ENCODE measurements at regions not wholly inside any gene's neighbourhood (a gene's known extent, or its start where the extent isn't known, plus 50 kb on each side); places are given as distances from the start of the nearest gene placed in this dataset.

DNA sequence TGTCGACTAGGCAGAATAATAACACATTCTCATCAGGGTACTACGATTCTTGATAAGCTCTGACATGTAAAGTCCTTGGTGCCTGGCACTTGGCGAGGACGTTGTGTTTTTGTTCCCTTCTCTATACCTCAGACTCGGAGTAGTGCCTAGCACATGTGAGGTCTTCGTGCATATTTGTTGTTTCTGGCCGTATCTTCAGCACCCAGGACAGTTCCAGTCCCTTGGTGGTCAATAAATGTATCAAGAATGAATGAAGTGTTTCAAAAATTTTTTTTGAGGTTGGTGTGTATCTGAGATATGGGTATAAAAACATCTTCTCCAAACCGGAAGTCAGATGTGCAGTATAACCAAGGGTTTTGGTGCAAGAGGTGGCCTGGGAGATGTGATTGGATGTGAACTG, 198.2 kb downstream of the AACS start:
- Histone ChIP-seq H4K20me1 (ENCODE audit: low read depth, low read length) (no peaks in the 10 kb centered on the region), H3K4me2 (ENCODE audit: low read depth, low read length, poor library complexity, severe bottlenecking) (no peak overlapping the region), H2AFZ (ENCODE audit: low read depth, low read length, severe bottlenecking) (no peak overlapping the region), H3K4me3 (ENCODE audit: insufficient read depth, low read length, poor library complexity, severe bottlenecking) (no peak overlapping the region), H3F3A (ENCODE audit: insufficient read depth) (no peaks in the 10 kb centered on the region), H3K9me2 (replicated peaks; ENCODE audit: insufficient read depth, low read length) (no peaks in the 10 kb centered on the region), H3K27me3 (ENCODE audit: low read length) (no peaks in the 10 kb centered on the region; the same call in 1 of the 2 replicates), H3K36me3 (ENCODE audit: low read length) (no peaks in the 10 kb centered on the region), H3K9me3 (ENCODE audit: insufficient read depth, low read length) (no peaks in the 10 kb centered on the region), H3K9ac (ENCODE audit: low read length) (no peak overlapping the region), H3K79me2 (ENCODE audit: insufficient read depth, low read length) (no peaks in the 10 kb centered on the region), H3K27ac (ENCODE audit: low read depth, low read length) (no peak overlapping the region)
- TF ChIP-seq, protein P1, sequence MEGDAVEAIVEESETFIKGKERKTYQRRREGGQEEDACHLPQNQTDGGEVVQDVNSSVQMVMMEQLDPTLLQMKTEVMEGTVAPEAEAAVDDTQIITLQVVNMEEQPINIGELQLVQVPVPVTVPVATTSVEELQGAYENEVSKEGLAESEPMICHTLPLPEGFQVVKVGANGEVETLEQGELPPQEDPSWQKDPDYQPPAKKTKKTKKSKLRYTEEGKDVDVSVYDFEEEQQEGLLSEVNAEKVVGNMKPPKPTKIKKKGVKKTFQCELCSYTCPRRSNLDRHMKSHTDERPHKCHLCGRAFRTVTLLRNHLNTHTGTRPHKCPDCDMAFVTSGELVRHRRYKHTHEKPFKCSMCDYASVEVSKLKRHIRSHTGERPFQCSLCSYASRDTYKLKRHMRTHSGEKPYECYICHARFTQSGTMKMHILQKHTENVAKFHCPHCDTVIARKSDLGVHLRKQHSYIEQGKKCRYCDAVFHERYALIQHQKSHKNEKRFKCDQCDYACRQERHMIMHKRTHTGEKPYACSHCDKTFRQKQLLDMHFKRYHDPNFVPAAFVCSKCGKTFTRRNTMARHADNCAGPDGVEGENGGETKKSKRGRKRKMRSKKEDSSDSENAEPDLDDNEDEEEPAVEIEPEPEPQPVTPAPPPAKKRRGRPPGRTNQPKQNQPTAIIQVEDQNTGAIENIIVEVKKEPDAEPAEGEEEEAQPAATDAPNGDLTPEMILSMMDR (IDR thresholded peaks at IDR 0.05; ENCODE audit: insufficient read depth, low read length, poor library complexity, severe bottlenecking) = no peak
- TF ChIP-seq EZH2phosphoT487 (conservative IDR thresholded peaks at IDR 0.05; ENCODE audit: low read length) = no peak

GRCh38 chr12:125267114-125267513, 201.9 kb downstream of the AACS start:
- no peak overlapping the region for H3K4me3 ChIP-seq (ENCODE audit: insufficient read depth, low read length, poor library complexity, severe bottlenecking)
- H3K79me2 ChIP-seq (ENCODE audit: insufficient read depth, low read length) = no peaks in the 10 kb centered on the region
- no peaks in the 10 kb centered on the region for H3K36me3 ChIP-seq (ENCODE audit: low read length)
- no peaks in the 10 kb centered on the region; the same call in 1 of the 2 replicates for H3K27me3 ChIP-seq (ENCODE audit: low read length)
- TF ChIP-seq, protein P1 (IDR thresholded peaks at IDR 0.05; ENCODE audit: insufficient read depth, low read length, poor library complexity, severe bottlenecking) = no peak
- TF ChIP-seq EZH2phosphoT487 (conservative IDR thresholded peaks at IDR 0.05; ENCODE audit: low read length) = no peak
- H4K20me1 ChIP-seq (ENCODE audit: low read depth, low read length) = no peaks in the 10 kb centered on the region
- H2AFZ ChIP-seq (ENCODE audit: low read depth, low read length, severe bottlenecking) = no peak overlapping the region
- H3K9me3 ChIP-seq (ENCODE audit: insufficient read depth, low read length) = no peaks in the 10 kb centered on the region
- H3K9me2 ChIP-seq (replicated peaks; ENCODE audit: insufficient read depth, low read length) = no peaks in the 10 kb centered on the region
- no peaks in the 10 kb centered on the region for H3F3A ChIP-seq (ENCODE audit: insufficient read depth)
- H3K4me2 ChIP-seq (ENCODE audit: low read depth, low read length, poor library complexity, severe bottlenecking) = no peak overlapping the region
- no peak overlapping the region for H3K9ac ChIP-seq (ENCODE audit: low read length)
- H3K27ac ChIP-seq (ENCODE audit: low read depth, low read length) = no peak overlapping the region

DNA sequence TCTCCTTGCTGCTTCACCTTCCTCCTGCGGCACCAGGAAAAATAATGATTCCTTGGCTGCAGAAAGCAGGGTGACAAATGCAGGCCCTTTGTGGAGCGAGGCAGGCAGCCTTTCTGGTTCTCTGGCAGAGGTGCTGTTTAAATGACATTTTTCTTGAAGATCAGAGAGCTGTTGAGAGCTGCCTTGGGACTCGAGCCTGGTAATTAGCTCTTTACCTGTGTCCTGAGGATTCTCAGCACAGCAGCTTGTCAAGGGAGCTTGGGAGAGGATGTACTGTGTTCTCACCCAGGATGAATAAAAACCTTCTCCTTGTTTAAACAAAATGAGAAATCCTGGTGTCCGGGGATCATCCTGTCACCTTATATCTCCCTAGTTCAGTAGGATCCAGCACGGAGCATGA, 204.0 kb downstream of the AACS start:
- Histone ChIP-seq H3K79me2 (ENCODE audit: insufficient read depth, low read length) (no peaks in the 10 kb centered on the region), H3K4me2 (ENCODE audit: low read depth, low read length, poor library complexity, severe bottlenecking) (no peak overlapping the region), H3K9ac (ENCODE audit: low read length) (no peak overlapping the region), H3K9me2 (replicated peaks; ENCODE audit: insufficient read depth, low read length) (no peaks in the 10 kb centered on the region), H3K4me3 (ENCODE audit: insufficient read depth, low read length, poor library complexity, severe bottlenecking) (no peak overlapping the region), H3F3A (ENCODE audit: insufficient read depth) (no peaks in the 10 kb centered on the region), H3K27ac (ENCODE audit: low read depth, low read length) (no peak overlapping the region), H3K27me3 (ENCODE audit: low read length) (no peaks in the 10 kb centered on the region), H4K20me1 (ENCODE audit: low read depth, low read length) (no peaks in the 10 kb centered on the region), H3K36me3 (ENCODE audit: low read length) (no peaks in the 10 kb centered on the region), H3K9me3 (ENCODE audit: insufficient read depth, low read length) (no peaks in the 10 kb centered on the region), H2AFZ (ENCODE audit: low read depth, low read length, severe bottlenecking) (no peak overlapping the region)
- TF ChIP-seq, protein P1 (IDR thresholded peaks at IDR 0.05; ENCODE audit: insufficient read depth, low read length, poor library complexity, severe bottlenecking) = no peak
- no peak for TF ChIP-seq EZH2phosphoT487 (conservative IDR thresholded peaks at IDR 0.05; ENCODE audit: low read length)
